Mesothelial cell of epicardium (in vitro differentiated cells): ENCODE measurements at regions not wholly inside any gene's neighbourhood (a gene's known extent, or its start where the extent isn't known, plus 50 kb on each side); places are given as distances from the start of the nearest gene placed in this dataset.
A peak's percentile ranks its signal among the peaks of the same experiment; 100 is the strongest.

Source experiments
- DNase-seq, 2 experiments: peaks; one replicate each; pipeline ENCODE4 v3.0.0; 2021; ENCODE audit warnings: low spot score in 2 of 2; ENCODE audit not compliant: unreplicated experiment in 2 of 2
- H3K27ac Mint-ChIP-seq: 2 replicates; pipeline ENCODE4 v1.8.0; 2021; ENCODE audit warnings: mixed read lengths
- H3K27me3 Mint-ChIP-seq: 2 replicates; pipeline ENCODE4 v1.8.0; 2021; ENCODE audit warnings: low read depth, mixed read lengths
- H3K36me3 Mint-ChIP-seq: 2 replicates; pipeline ENCODE4 v1.8.0; 2021; ENCODE audit warnings: mixed read lengths
- H3K4me1 Mint-ChIP-seq: 2 replicates; pipeline ENCODE4 v1.8.0; 2021; ENCODE audit warnings: mixed read lengths
- H3K4me3 Mint-ChIP-seq: 2 replicates; pipeline ENCODE4 v1.8.0; 2021; ENCODE audit warnings: mild to moderate bottlenecking, moderate library complexity, mixed read lengths
- H3K9me3 Mint-ChIP-seq: 2 replicates; pipeline ENCODE4 v1.8.0; 2021; ENCODE audit warnings: mixed read lengths
- TF ChIP-seq, protein P1 (sequence below): fragments of 200-600 bp; sonication (generic); IDR thresholded peaks from one replicate; pipeline ENCODE4 v1.5.0; 2021; ENCODE audit warnings: antibody characterized with exemption; ENCODE audit not compliant: unreplicated experiment

- TF ChIP-seq, protein P1, sequence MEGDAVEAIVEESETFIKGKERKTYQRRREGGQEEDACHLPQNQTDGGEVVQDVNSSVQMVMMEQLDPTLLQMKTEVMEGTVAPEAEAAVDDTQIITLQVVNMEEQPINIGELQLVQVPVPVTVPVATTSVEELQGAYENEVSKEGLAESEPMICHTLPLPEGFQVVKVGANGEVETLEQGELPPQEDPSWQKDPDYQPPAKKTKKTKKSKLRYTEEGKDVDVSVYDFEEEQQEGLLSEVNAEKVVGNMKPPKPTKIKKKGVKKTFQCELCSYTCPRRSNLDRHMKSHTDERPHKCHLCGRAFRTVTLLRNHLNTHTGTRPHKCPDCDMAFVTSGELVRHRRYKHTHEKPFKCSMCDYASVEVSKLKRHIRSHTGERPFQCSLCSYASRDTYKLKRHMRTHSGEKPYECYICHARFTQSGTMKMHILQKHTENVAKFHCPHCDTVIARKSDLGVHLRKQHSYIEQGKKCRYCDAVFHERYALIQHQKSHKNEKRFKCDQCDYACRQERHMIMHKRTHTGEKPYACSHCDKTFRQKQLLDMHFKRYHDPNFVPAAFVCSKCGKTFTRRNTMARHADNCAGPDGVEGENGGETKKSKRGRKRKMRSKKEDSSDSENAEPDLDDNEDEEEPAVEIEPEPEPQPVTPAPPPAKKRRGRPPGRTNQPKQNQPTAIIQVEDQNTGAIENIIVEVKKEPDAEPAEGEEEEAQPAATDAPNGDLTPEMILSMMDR: no peak
- DNase-seq: no peak
- Mint-ChIP-seq H3K4me3 (no peak overlapping the region), H3K27ac (no peak overlapping the region), H3K4me1 (peaks cover 30% of the 10 kb centered on the region), H3K36me3 (no peaks in the 10 kb centered on the region), H3K27me3 (no peaks in the 10 kb centered on the region), H3K9me3 (no peaks in the 10 kb centered on the region)
These were observed 260.6 kb downstream of the ETS1 start for GRCh38 chr11:128326791-128327190.

- TF ChIP-seq, protein P1: no peak
- Mint-ChIP-seq H3K4me1 (peaks cover 27% of the 10 kb centered on the region), H3K9me3 (peaks cover 4% of the 10 kb centered on the region), H3K4me3 (no peak overlapping the region), H3K27ac (peak overlapping the region; percentile 83), H3K36me3 (no peaks in the 10 kb centered on the region), H3K27me3 (no peaks in the 10 kb centered on the region)
- DNase-seq: no peak
These were observed 262.7 kb downstream of the ETS1 start for GRCh38 chr11:128324531-128325141.

DNA sequence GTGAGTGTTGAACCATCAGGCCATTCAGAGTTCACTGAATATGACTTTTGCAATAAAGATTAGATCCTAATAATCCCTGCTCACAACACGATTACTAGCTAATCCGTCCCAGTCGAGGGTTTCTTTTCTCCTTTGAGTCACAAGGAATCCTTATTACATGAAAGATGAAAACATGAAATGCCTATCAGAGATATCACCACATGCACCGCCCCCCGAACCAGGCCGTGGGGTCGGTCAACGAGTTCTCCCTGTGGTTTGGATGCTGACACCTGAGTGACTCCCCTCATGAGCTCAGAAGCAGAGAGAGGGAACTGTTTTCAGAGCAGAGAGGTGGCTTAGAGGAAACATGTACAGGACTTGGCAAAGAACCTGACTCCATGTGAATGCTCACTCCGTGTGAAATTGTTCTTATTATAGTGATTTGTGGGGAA is 263.3 kb downstream of the ETS1 start:
- DNase-seq: no peak
- H3K4me1 Mint-ChIP-seq: peaks cover 26% of the 10 kb centered on the region
- no peaks in the 10 kb centered on the region for H3K27me3 Mint-ChIP-seq
- peaks cover 4% of the 10 kb centered on the region for H3K9me3 Mint-ChIP-seq
- TF ChIP-seq, protein P1: no peak
- no peaks in the 10 kb centered on the region for H3K36me3 Mint-ChIP-seq
- no peak overlapping the region for H3K4me3 Mint-ChIP-seq
- peak overlapping the region; percentile 83 for H3K27ac Mint-ChIP-seq

DNA sequence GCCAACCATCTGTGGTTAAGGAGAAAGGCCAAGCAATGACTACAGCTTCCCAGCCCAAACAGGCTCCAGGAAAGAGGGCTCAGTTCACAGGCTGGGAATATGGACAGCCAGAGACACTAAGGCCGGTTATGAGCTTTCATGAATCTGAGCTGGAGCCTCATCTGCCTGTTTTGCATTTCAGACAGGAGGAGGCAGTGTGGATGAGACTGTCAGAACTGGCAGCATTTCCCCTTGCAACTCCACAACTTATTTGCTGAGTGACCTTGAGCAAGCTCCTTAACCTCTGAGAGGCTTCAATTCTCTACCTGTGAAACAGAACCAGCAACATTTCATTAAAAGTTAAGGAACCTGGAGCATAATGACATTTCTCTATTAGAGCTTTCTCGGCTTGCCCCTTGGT is 264.0 kb downstream of the ETS1 start:
- no peaks in the 10 kb centered on the region for H3K36me3 Mint-ChIP-seq
- peak overlapping the region; percentile 83 for H3K27ac Mint-ChIP-seq
- no peak overlapping the region for H3K4me3 Mint-ChIP-seq
- H3K4me1 Mint-ChIP-seq: peaks cover 26% of the 10 kb centered on the region
- no peak for DNase-seq
- H3K27me3 Mint-ChIP-seq: no peaks in the 10 kb centered on the region
- peaks cover 4% of the 10 kb centered on the region for H3K9me3 Mint-ChIP-seq
- TF ChIP-seq, protein P1: no peak

DNA sequence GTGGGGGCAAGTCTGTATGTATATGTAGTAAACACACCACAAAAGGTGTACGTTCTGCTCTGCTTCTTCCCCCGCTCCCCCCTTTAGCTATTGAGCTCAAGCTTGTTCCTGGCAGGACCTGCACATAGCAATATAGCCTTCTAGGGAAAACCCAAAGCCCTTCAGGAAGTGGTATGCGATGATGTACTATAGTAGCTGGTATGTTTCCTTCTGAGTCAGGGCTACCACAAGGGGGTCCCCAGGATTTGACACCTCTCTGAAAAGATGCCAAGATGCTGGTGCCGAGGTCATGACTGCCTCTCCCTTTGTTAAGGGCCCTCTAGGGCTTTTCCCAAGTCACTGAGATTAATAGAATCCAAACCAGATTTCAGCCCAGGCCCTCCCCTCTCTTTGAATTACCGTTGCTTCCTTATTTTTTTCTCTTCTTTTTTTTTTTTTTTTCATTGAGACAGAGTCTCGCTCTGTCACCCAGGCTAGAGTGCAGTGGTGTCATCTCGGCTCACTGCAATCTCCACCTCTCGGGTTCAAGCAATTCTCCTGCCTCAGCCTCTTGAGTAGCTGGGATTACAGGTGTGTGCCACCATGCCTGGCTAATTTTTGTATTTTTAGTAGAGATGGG is 268.4 kb downstream of the ETS1 start:
- DNase-seq: no peak
- TF ChIP-seq, protein P1: no peak

More for the DNA sequence above, 268.4 kb downstream of the ETS1 start:
- Mint-ChIP-seq H3K27me3 (no peaks in the 10 kb centered on the region), H3K36me3 (peaks cover 5% of the 10 kb centered on the region), H3K4me3 (no peak overlapping the region), H3K27ac (no peak overlapping the region), H3K9me3 (peaks cover 22% of the 10 kb centered on the region), H3K4me1 (peaks cover 10% of the 10 kb centered on the region)
